Cardiac fibroblast (primary cell): ENCODE measurements at regions not wholly inside any gene's neighbourhood (a gene's known extent, or its start where the extent isn't known, plus 50 kb on each side); places are given as distances from the start of the nearest gene placed in this dataset.

Experiments used
- DNase-seq, 2 donors: peaks; one replicate each; pipeline versions ENCODE4 v3.0.0 to v3.0.0-alpha.2; 2010; ENCODE audit warnings: low read depth in 2 of 2
- H3K4me3 ChIP-seq, 2 donors: replicated peaks in 1 of 2; 1 replicate in 1 of 2; 2 replicates in 1 of 2; pipeline ENCODE4 v1.5.1; 2011; ENCODE audit warnings: low read depth in 2 of 2, low read length in 2 of 2, mild to moderate bottlenecking in 2 of 2, moderate library complexity in 1 of 2
- CTCF ChIP-seq: IDR thresholded peaks from one replicate; pipeline ENCODE4 v1.5.1; 2011; ENCODE audit warnings: low read depth, mild to moderate bottlenecking, low read length, inconsistent platforms

- DNase-seq: no peak
- TF ChIP-seq CTCF: no peak
- no peak overlapping the region for H3K4me3 ChIP-seq
Measured at GRCh38 chr11:8740129-8740528, 57.5 kb downstream of the RPL27A start.

DNA sequence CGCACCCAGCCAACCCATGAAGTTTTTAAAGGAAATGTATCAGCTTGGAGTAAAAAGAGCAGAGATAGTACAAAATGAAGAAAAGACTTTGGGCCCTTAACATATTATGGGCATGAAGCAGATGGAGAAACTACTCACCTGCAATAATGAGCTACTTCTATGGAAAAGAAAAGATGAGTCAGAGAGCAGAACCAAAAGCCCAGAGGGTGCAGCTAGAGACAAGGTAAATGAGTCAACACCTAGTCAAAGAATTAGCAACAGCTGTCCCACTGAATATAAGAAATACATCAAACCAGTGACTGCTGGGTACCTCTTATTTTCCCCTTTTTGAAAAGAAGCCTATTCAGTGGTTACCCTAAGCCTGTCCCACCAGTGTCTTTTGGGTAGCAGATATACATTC, 61.8 kb downstream of the RPL27A start:
- no peak for TF ChIP-seq CTCF
- no peak overlapping the region for H3K4me3 ChIP-seq
- no peak for DNase-seq

- no peak for TF ChIP-seq CTCF
- no peak for DNase-seq
- no peak overlapping the region for H3K4me3 ChIP-seq
Measured at GRCh38 chr11:8745431-8746253, 63.0 kb downstream of the RPL27A start.

DNA sequence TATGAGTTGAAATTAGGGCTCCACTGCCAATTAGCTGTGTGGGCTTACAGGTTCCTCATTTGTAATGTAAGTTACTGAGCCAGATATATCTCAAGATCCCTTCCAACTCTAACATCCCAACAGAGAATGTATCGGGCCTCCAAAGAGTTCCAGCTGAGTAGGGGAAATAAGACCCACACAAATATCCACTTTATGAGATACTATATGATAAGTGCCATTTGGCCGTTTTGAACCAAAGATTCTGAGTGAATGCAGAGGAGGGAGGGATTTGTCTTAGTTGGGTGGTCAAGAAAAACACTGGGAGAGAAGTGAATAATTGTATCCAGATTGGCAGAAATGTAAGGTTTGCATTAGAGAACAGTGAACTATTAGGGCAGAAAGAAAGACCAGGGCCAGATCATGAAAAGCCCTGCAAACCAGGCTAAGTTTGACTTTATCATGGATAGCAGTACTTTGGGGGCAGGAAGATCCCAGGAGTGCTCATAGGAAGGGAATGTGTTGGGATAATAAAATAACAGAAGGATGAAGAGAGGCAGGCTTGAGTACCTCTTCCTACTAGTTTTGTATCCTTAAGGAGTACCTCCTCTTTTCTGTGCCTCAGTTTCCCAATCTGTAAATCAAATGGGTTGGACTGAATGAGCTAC, 63.9 kb downstream of the RPL27A start:
- DNase-seq: no peak
- TF ChIP-seq CTCF: no peak
- H3K4me3 ChIP-seq: no peak overlapping the region

- no peak for DNase-seq
Measured at GRCh38 chr11:8747173-8747572, 64.6 kb downstream of the RPL27A start.

GRCh38 chr11:8748317-8748716, 65.7 kb downstream of the RPL27A start:
- no peak for TF ChIP-seq CTCF
- no peak for DNase-seq
- no peak overlapping the region for H3K4me3 ChIP-seq

More at GRCh38 chr11:8747173-8747572, 64.6 kb downstream of the RPL27A start:
- no peak for TF ChIP-seq CTCF
- H3K4me3 ChIP-seq: no peak overlapping the region
